ENCODE measurements at regions not wholly inside any gene's neighbourhood (a gene's known extent, or its start where the extent isn't known, plus 50 kb on each side); places are given as distances from the start of the nearest gene placed in this dataset.

DNA sequence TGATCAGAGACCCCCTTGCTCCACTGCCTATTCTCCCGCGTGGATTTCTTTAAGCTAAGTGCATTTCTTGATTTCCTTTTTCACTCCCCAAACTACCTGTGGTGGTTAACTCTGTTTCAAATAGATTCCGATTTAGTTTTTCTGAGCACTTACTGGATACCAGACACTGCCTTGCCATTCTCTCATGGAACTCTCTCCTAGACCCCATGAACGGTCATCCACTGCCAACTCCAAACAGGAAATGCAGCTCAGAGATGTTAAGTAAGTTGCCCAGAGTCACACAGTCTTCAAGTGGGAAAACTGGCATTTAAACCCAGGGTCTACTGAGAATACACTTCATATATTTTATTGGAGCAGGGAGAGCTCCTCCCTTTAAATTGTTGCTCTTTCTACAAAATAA, 199.4 kb downstream of the MAF start (continued):
- no peak for TF ChIP-seq RAD21 (IDR thresholded peaks at IDR 0.05)

DNA sequence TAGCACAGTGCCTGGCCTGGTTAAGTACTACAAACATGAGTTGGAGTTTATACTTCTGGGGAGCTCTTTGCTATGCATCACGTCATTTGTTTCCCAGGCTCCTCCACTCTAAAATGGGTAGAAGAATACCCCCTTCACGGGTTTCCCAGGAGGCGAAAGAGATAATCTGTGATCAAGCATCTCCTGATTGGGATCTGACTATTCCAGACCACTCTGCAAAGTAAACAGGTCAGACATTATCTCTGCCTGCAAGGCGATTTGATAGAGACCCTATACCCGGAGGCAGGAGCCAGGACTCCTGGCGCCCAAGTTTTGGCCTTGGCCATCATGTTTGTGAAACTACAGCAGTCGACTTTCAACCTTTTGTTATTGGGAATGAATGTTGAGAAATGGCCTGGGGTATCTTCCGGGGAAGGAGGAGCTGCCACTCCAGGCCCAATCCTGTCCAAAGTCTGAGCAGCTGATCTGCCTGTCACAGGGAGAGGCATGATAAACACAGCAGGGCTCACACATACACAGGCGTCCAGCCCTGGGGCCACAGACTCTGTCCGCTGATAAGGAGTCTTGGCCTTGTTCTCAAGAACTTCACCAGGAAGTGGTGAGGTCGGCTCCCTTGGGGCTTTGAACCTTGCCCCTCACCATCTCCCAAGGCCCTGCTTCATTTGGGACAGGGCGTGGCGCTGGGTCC, 199.9 kb downstream of the MAF start:
- H3K36me3 ChIP-seq (ENCODE audit: control insufficient read depth in 4 of 4, insufficient read depth in 3 of 4, low read depth in 1 of 4, low read length in 3 of 4) = no peaks in the 10 kb centered on the region
- WGBS = 71% methylated on average over 13 of the region's 13 CpGs
- no peak overlapping the region for H3K27ac ChIP-seq (ENCODE audit: low read depth in 1 of 2, low read length in 2 of 2)
- no peaks in the 10 kb centered on the region for H3K27me3 ChIP-seq (ENCODE audit: control insufficient read depth in 4 of 4, insufficient read depth in 4 of 4, low read length in 3 of 4)
- DNase-seq (ENCODE audit: low spot score) = peak; percentile 44
- peaks cover 0 to under 1% (median 0%) of the 10 kb centered on the region in 4 donors for H3K9me3 ChIP-seq (ENCODE audit: control insufficient read depth in 4 of 4, low read length in 3 of 4)
- no peak for TF ChIP-seq YY1 (IDR thresholded peaks at IDR 0.05)
- TF ChIP-seq, protein P1, sequence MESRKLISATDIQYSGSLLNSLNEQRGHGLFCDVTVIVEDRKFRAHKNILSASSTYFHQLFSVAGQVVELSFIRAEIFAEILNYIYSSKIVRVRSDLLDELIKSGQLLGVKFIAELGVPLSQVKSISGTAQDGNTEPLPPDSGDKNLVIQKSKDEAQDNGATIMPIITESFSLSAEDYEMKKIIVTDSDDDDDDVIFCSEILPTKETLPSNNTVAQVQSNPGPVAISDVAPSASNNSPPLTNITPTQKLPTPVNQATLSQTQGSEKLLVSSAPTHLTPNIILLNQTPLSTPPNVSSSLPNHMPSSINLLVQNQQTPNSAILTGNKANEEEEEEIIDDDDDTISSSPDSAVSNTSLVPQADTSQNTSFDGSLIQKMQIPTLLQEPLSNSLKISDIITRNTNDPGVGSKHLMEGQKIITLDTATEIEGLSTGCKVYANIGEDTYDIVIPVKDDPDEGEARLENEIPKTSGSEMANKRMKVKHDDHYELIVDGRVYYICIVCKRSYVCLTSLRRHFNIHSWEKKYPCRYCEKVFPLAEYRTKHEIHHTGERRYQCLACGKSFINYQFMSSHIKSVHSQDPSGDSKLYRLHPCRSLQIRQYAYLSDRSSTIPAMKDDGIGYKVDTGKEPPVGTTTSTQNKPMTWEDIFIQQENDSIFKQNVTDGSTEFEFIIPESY (IDR thresholded peaks at IDR 0.05) = no peak
- TF ChIP-seq GABPA (IDR thresholded peaks at IDR 0.05 in 1 of 2, conservative IDR thresholded peaks at IDR 0.05 in 1 of 2) = no peak
- TF ChIP-seq NR2F2 (IDR thresholded peaks at IDR 0.05) = peak; percentile 48
- TF ChIP-seq, protein P2, sequence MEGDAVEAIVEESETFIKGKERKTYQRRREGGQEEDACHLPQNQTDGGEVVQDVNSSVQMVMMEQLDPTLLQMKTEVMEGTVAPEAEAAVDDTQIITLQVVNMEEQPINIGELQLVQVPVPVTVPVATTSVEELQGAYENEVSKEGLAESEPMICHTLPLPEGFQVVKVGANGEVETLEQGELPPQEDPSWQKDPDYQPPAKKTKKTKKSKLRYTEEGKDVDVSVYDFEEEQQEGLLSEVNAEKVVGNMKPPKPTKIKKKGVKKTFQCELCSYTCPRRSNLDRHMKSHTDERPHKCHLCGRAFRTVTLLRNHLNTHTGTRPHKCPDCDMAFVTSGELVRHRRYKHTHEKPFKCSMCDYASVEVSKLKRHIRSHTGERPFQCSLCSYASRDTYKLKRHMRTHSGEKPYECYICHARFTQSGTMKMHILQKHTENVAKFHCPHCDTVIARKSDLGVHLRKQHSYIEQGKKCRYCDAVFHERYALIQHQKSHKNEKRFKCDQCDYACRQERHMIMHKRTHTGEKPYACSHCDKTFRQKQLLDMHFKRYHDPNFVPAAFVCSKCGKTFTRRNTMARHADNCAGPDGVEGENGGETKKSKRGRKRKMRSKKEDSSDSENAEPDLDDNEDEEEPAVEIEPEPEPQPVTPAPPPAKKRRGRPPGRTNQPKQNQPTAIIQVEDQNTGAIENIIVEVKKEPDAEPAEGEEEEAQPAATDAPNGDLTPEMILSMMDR (IDR thresholded peaks at IDR 0.05; ENCODE audit: low read depth, low read length, missing input control) = no peak
- TF ChIP-seq FOXA1 (IDR thresholded peaks at IDR 0.05) = no peak
- no peak for TF ChIP-seq RAD21 (IDR thresholded peaks at IDR 0.05)
- H3K4me1 ChIP-seq (ENCODE audit: control insufficient read depth in 4 of 4, insufficient read depth in 4 of 4, low read length in 3 of 4) = no peaks in the 10 kb centered on the region
- no peak overlapping the region for H3K4me3 ChIP-seq (ENCODE audit: low read depth in 1 of 3, low read length in 3 of 3)
- no peak overlapping the region for H3K9ac ChIP-seq (ENCODE audit: low read depth in 1 of 2, low read length in 2 of 2)

DNA sequence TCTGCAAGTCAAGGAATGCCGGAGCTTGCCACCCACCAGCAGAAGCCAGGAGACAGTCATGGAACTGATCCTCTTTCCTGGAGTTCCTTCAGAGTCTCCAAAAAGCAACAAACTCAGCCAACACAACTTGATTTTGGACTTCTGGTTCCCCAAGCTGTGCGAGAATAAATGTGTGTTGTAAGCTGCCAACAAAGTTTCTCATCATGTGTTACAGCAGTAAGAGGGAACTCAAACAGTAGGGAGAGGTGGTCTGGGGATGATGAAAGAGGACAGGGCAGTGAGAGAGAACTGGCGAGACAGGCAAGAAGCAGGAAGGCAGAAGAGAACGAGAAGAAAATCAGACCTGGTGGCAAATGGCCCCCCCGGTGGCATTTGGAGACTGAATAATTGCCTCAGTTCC, 204.9 kb downstream of the MAF start:
- Histone ChIP-seq H3K36me3 (ENCODE audit: control insufficient read depth in 4 of 4, insufficient read depth in 3 of 4, low read depth in 1 of 4, low read length in 3 of 4) (no peaks in the 10 kb centered on the region), H3K4me3 (ENCODE audit: low read depth in 1 of 3, low read length in 3 of 3) (no peak overlapping the region), H3K27me3 (ENCODE audit: control insufficient read depth in 4 of 4, insufficient read depth in 4 of 4, low read length in 3 of 4) (no peaks in the 10 kb centered on the region), H3K9me3 (ENCODE audit: control insufficient read depth in 4 of 4, low read length in 3 of 4) (no peaks in the 10 kb centered on the region), H3K27ac (ENCODE audit: low read depth in 1 of 2, low read length in 2 of 2) (no peak overlapping the region), H3K9ac (ENCODE audit: low read depth in 1 of 2, low read length in 2 of 2) (no peak overlapping the region), H3K4me1 (ENCODE audit: control insufficient read depth in 4 of 4, insufficient read depth in 4 of 4, low read length in 3 of 4) (no peaks in the 10 kb centered on the region)
- no peak for DNase-seq (ENCODE audit: low spot score)
- WGBS = 83% methylated on average over 5 of the region's 5 CpGs
- TF ChIP-seq, protein P1 (IDR thresholded peaks at IDR 0.05) = no peak
- TF ChIP-seq JUND (IDR thresholded peaks at IDR 0.05) (no peak), NR2F2 (IDR thresholded peaks at IDR 0.05) (no peak), YY1 (IDR thresholded peaks at IDR 0.05) (no peak), FOXA2 (IDR thresholded peaks at IDR 0.05) (no peak), FOXA1 (IDR thresholded peaks at IDR 0.05) (no peak), TAF1 (conservative IDR thresholded peaks at IDR 0.05) (no peak), RXRA (IDR thresholded peaks at IDR 0.05) (no peak), HNF4G (IDR thresholded peaks at IDR 0.05) (no peak), SP1 (IDR thresholded peaks at IDR 0.05) (no peak), HNF4A (conservative IDR thresholded peaks at IDR 0.05) (no peak), EGR1 (IDR thresholded peaks at IDR 0.05; ENCODE audit: low read depth in 2 of 2) (no peak), RAD21 (IDR thresholded peaks at IDR 0.05) (no peak)
- TF ChIP-seq, protein P3, sequence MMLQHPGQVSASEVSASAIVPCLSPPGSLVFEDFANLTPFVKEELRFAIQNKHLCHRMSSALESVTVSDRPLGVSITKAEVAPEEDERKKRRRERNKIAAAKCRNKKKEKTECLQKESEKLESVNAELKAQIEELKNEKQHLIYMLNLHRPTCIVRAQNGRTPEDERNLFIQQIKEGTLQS (IDR thresholded peaks at IDR 0.05) = no peak
- TF ChIP-seq, protein P4, sequence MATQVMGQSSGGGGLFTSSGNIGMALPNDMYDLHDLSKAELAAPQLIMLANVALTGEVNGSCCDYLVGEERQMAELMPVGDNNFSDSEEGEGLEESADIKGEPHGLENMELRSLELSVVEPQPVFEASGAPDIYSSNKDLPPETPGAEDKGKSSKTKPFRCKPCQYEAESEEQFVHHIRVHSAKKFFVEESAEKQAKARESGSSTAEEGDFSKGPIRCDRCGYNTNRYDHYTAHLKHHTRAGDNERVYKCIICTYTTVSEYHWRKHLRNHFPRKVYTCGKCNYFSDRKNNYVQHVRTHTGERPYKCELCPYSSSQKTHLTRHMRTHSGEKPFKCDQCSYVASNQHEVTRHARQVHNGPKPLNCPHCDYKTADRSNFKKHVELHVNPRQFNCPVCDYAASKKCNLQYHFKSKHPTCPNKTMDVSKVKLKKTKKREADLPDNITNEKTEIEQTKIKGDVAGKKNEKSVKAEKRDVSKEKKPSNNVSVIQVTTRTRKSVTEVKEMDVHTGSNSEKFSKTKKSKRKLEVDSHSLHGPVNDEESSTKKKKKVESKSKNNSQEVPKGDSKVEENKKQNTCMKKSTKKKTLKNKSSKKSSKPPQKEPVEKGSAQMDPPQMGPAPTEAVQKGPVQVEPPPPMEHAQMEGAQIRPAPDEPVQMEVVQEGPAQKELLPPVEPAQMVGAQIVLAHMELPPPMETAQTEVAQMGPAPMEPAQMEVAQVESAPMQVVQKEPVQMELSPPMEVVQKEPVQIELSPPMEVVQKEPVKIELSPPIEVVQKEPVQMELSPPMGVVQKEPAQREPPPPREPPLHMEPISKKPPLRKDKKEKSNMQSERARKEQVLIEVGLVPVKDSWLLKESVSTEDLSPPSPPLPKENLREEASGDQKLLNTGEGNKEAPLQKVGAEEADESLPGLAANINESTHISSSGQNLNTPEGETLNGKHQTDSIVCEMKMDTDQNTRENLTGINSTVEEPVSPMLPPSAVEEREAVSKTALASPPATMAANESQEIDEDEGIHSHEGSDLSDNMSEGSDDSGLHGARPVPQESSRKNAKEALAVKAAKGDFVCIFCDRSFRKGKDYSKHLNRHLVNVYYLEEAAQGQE (IDR thresholded peaks at IDR 0.05) = no peak
- TF ChIP-seq, protein P2 (IDR thresholded peaks at IDR 0.05; ENCODE audit: low read depth, low read length, missing input control) = no peak
- TF ChIP-seq, protein P5, sequence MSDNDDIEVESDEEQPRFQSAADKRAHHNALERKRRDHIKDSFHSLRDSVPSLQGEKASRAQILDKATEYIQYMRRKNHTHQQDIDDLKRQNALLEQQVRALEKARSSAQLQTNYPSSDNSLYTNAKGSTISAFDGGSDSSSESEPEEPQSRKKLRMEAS (IDR thresholded peaks at IDR 0.05) = no peak
